CMK (cell line): ENCODE measurements at regions not wholly inside any gene's neighbourhood (a gene's known extent, or its start where the extent isn't known, plus 50 kb on each side); places are given as distances from the start of the nearest gene placed in this dataset.
"Not testable (repeated sequence)": the region's sequence is repeated elsewhere in the genome, so short reads cannot be mapped to it uniquely, and the experiment has no call there.

Experiments used
- DNase-seq: peaks from one replicate; pipeline ENCODE4 v3.0.0-alpha.2; 2010; ENCODE audit warnings: low read depth

DNA sequence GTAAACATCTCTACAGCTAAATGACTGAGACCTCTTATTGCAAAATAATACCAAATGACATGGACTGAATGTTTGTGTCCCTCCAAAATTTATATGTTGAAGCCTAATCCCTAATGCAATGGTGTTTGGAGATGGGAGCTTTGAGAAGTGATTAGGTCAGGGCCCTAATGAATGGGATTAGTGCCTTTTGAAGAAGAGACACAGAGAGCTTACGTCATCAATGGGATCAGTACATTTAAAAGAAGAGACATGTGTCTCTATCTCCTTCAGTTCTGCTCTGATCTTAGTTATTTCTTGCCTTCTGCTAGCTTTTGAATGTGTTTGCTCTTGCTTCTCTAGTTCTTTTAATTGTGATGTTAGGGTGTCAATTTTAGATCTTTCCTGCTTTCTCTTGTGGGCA is 301.6 kb upstream of the FSTL5 start:
- not testable (repeated sequence) for DNase-seq

- no peak for DNase-seq
Measured at GRCh38 chr4:162461952-162462351, 298.2 kb upstream of the FSTL5 start.

- DNase-seq, result no peak
Measured at GRCh38 chr4:162458051-162458450, 294.3 kb upstream of the FSTL5 start.

GRCh38 chr4:162457071-162457865 is 293.5 kb upstream of the FSTL5 start:
- no peak for DNase-seq

- DNase-seq, result no peak
Measured at GRCh38 chr4:162456106-162456505, 292.3 kb upstream of the FSTL5 start.

- DNase-seq, result no peak
Measured at GRCh38 chr4:162450531-162451035, 286.8 kb upstream of the FSTL5 start.

DNA sequence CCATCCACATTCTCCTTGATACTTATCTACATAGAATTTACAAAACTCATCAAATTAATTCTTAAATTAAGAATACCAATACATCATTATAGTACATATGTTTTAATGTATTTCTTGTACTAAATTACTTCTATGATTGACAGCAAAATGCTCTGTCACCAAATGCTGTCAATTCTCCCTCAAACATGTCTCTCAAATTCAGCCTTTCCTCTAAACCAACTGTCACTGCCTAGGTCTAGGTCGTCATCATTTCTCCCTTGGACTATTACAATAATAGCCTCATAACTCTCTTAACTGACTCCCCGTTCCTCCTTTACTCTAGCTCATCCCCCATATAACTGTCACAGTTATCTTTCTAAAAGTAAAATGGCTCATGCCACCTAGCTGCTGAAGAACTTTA is 279.7 kb upstream of the FSTL5 start:
- no peak for DNase-seq

DNA sequence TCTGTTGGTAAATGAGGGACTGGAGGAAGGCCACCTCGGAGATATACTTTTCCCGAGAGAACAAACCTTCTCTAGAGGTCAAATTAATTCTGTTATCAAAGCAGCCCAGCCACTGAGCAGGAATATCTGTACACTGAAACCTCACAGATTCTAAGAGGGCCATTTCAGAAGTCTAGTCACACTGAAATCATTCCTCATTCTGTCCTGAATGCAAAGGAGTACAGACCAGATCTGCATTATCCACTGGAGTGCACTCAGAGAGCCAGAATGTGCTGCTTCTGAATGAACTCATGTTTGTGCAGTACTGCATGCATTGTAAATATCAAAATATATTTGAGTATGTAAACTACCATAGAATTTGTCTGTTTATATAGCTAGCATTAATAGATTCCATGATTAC is 278.3 kb upstream of the FSTL5 start:
- DNase-seq, result no peak

GRCh38 chr4:162422312-162422711 is 258.5 kb upstream of the FSTL5 start:
- DNase-seq, result no peak

DNA sequence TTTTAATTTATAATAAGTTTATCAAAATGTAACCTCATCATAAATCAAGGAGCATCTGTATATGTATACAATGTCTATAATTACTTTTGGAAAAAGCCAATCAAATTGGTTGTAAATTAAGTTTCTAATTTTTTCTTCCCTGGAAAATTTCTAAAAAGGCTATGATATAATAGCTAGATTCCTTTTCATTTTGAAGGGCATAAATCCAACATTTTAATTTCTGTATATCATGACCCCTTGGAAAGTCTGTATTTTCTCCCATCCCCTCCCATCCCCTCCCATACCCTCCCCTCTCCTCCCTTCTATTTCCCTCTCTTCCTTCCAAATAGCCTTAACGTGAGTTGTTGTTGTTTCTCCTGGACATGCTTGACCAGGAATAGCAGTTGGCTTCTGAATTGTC is 247.1 kb upstream of the FSTL5 start:
- no peak for DNase-seq

GRCh38 chr4:162409048-162409447 is 245.2 kb upstream of the FSTL5 start:
- DNase-seq, result no peak

DNA sequence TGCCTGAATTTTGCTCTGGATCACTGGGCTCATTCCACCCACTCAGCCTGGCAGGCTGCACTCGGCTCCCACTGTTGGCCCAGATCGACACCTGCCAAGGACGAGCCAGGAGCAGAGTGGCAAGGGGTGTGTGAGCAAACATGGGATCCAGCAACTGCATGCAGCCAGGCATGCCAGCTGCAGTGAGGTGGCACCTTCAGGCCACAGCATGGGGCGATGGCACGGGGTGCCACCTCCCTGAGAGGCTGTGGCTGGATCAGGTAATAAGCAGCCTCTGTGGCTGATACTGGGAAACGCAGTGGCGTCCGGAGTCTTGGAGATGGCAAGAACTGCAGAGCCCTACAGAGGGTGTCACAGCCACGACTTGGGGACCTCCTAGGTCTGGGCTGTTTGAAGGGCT is 244.5 kb upstream of the FSTL5 start:
- DNase-seq, result no peak

DNA sequence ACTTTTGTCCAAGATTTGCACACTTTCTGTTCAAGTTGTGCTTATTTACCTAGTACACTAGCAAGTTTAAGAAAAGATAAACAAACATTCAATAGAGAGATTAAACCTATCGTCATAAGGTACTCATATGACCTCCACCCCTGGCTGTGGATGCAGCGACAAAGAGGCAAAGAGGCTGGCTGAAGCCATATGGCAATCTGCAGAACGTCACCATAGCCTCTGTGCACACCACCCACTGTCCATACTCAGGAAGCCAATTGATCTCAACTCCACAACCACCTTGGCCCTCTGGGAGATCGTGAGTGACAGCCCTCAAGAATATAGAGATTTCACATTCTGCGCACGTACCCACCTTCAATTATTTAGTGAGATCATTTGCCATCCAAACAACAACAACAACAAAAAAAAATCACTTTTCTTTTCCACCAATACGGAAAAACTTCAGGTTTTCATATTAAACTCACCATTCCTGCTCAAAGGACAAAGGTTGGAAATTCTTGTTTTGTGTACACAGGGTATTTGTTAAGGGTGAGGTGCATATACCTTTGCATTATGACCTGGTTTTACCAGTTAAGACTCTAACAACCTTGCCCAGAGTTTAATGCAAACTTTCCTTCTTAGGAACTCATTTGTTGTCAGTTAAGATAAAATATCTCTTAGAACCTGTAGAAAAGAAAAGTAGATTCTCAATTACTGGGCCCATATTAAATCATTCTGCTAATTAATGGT is 243.0 kb upstream of the FSTL5 start:
- no peak for DNase-seq

- no peak for DNase-seq
Measured at GRCh38 chr4:162403932-162404331, 240.1 kb upstream of the FSTL5 start.

GRCh38 chr4:162403419-162403818 is 239.6 kb upstream of the FSTL5 start:
- no peak for DNase-seq

DNA sequence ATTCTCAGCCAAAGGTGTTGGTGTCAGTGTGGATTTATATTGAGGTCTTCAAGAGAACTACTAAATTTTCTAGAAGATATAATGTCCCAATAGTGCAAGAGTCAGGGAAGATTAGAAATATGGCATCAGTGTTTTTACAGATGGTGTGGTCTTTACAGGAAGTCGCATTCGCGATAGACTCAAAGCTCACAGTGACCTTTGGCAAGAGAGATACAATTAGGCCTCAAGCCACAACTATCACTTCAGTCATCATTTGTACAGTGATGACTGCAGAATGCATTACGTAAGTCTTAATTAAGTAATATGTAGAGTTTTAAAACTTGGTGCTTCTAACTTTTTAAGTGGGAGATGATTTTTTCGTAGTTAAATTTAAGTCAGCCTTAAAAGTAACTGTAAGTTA is 237.2 kb upstream of the FSTL5 start:
- DNase-seq, result no peak

DNA sequence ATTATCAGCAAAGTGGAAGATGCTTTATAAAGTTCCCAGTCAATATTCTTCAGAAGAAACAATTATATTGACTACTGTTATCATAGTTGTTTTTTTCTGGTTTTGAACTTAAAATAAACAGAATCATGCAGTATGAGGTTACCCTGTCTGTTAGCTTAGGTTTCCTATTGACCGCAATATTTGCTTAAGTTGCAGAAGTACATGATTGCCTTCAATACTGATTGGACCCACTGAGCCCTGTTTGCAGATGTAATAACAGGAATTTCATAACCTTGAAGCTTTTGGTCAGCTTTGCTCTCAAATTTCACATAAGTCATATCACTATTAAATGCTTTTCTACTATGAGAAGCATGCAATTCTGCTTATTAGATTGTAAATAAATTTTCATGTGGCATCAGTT is 229.1 kb upstream of the FSTL5 start:
- no peak for DNase-seq

DNA sequence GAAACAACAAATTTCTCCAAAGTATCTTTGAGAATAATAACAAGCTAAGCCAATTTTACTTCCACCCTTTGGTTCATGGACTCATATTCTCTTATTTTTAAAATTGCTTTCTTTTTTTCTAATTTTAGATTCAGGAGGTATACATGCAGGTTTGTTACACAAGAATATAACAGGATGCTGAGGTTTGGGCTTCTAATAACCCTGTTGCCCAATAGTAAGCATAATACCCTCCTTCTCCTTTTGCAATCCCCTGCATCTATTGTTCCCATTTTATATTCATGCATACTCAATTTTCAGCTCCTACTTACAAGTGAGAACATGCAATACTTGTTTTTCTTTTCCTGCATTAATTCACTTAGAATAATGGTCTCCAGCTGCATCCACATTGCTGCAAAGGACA is 202.3 kb upstream of the FSTL5 start:
- no peak for DNase-seq

- DNase-seq, result no peak
Measured at GRCh38 chr4:162364651-162365050, 200.9 kb upstream of the FSTL5 start.

DNA sequence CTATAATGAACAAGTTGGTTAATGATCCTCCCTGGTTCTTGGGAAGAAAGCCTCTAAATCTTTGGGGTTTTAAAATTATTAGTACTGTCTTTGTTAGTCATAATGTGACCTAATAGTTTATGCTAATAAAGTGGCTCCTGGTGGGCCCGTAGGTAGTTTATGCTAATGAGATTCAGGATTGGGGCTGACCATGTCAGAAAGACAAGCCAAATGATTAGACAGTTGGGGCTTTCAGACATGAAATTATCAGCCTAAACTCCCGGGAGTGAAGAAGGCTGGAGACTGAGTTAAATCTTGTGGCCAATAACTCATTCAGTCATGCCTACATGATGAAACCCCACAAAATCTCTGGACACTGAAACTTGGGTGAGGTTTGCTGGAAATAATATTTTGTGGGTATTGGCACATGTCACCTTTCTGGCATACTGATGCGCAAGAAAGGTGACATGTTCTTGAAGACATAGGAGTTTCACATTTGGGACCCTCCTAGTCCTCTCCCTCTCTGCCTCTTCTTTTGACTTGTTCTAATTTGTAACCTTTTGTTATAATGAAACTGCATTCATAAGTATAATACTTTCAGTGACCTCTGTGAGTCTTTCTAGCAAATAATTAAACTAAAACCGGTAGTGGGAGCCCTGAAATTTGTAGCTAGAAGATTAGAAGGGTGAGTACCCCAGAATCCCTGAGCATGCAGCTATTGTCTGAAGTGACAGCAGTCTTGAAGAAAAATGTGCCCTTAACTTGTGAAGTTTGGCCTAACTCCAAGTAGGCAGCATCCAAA is 196.8 kb upstream of the FSTL5 start:
- no peak for DNase-seq

DNA sequence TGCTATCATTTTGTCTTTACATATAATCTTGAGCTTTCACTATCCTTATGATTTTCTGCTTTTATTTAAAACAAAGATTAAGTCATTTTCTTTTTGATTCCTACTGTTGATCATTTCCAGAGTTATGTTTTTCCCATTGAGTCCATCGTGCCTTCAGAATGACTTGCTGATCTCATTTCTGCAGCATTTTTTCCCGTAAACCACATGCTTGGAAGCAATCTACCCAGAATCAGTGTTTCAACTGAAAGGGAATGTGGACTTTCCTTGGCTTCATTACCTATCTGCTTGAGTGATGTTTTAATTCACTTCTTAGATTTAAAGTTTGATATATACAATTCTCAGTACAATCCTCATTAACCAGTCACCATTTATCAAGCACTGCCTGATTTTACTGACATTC is 192.4 kb upstream of the FSTL5 start:
- no peak for DNase-seq

- DNase-seq, result no peak
Measured at GRCh38 chr4:162352580-162353107, 188.8 kb upstream of the FSTL5 start.
